Body of pancreas (tissue), 4 donors: ENCODE measurements at regions not wholly inside any gene's neighbourhood (a gene's known extent, or its start where the extent isn't known, plus 50 kb on each side); places are given as distances from the start of the nearest gene placed in this dataset. TPM values are rescaled to one million over a fixed set of nuclear protein-coding genes. Genes with fewer than 3 reads are reported as not detected.

Experiments
- ATAC-seq: fragments of 150-250 bp; one replicate; pipeline ENCODE4 v1.9.1; 2016
- DNase-seq, 4 donors: peaks; one replicate each; pipeline ENCODE4 v3.0.0-alpha.2; 2019
- H3K27ac ChIP-seq, 4 donors: fragments of 200-600 bp; sonication (generic); 1 replicate in 3 of 4; 2 replicates in 1 of 4; pipeline versions ENCODE4 v1.5.1 to v1.6.1; 2016 to 2019; ENCODE audit warnings: mild to moderate bottlenecking in 1 of 4, mixed read lengths in 1 of 4, moderate library complexity in 1 of 4
- H3K27me3 ChIP-seq, 2 donors: fragments of 200-600 bp; sonication (generic); one replicate each; pipeline ENCODE4 v1.6.0; 2016; ENCODE audit warnings: mild to moderate bottlenecking in 1 of 2
- H3K36me3 ChIP-seq, 2 donors: fragments of 200-600 bp; sonication (generic); replicated peaks in 1 of 2; 2 replicates each; pipeline ENCODE4 v1.5.1; 2016; ENCODE audit warnings: low read depth in 2 of 2; ENCODE audit not compliant: insufficient read depth in 1 of 2
- H3K4me1 ChIP-seq: fragments of 200-600 bp; sonication (generic); one replicate; pipeline ENCODE4 v1.6.0; 2016
- H3K4me3 ChIP-seq, 2 donors: fragments of 200-600 bp; sonication (generic); 1 replicate in 1 of 2; 2 replicates in 1 of 2; pipeline ENCODE4 v1.5.1; 2016 to 2019
- H3K9me3 ChIP-seq, 3 donors: fragments of 200-600 bp; sonication (generic); 1 replicate in 2 of 3; 2 replicates in 1 of 3; pipeline ENCODE4 v1.5.1; 2016
- POLR2A ChIP-seq, 3 donors: fragments of 450-650 bp; IDR thresholded peaks; one replicate each; pipeline ENCODE4 v1.6.1; 2016; ENCODE audit warnings: antibody characterized with exemption in 3 of 3, mild to moderate bottlenecking in 2 of 3
- WGBS, 2 donors: methylation state at CpG; one replicate each; pipeline ENCODE4 v1.1.5; 2017; 5-methylcytosine and 5-hydroxymethylcytosine counted together
- intact Hi-C: fragments of 100-400 bp; cut with DNase I; formaldehyde crosslinking; loops from one replicate; pipeline ENCODE4 v1.15.1; 2023
- small RNA-seq: library from RNA; depleted of rRNA; stranded (forward); fragments of <200 nt; gene quantifications from one replicate; pipeline ENCODE3, GENCODE V24; 2016
- TF ChIP-seq, protein P1 (sequence below), 7 experiments: fragments of 450-650 bp in 4 of 7; fragments of 200-600 bp in 3 of 7; sonication (generic) in 3 of 7; IDR thresholded peaks; one replicate each; pipeline ENCODE4 v1.5.1; 2016 to 2019; ENCODE audit warnings: antibody characterized with exemption in 7 of 7

DNA sequence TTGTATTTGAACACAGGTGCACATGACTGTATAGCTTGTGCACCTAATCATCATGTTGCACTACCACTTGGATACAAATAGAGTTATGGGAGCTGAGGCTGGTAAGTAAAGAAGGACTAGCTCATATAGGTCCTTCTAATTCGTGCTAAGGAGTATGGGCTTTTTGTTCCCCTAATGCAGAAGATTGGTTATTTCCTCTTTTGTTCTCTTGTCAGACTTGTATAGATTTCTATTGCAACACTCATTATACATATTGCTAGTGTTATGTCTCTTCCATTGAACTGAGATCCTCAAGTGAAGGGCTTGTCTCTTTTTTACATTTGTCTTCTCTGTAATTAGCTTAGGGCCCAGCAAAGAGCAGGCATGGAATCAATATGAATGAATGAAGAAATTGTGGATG is 54.1 kb upstream of the ARHGAP20 start:
- Histone ChIP-seq H3K4me1 (peaks cover 9% of the 10 kb centered on the region), H3K4me3 (no peak overlapping the region), H3K9me3 (no peaks in the 10 kb centered on the region), H3K27me3 (no peaks in the 10 kb centered on the region), H3K27ac (no peak overlapping the region), H3K36me3 (no peaks in the 10 kb centered on the region)
- DNase-seq: no peak
- WGBS, 2 donors: 20 to 38% methylated on average over 1 of the region's 1 CpG
- ATAC-seq: no peak
- TF ChIP-seq, protein P1, sequence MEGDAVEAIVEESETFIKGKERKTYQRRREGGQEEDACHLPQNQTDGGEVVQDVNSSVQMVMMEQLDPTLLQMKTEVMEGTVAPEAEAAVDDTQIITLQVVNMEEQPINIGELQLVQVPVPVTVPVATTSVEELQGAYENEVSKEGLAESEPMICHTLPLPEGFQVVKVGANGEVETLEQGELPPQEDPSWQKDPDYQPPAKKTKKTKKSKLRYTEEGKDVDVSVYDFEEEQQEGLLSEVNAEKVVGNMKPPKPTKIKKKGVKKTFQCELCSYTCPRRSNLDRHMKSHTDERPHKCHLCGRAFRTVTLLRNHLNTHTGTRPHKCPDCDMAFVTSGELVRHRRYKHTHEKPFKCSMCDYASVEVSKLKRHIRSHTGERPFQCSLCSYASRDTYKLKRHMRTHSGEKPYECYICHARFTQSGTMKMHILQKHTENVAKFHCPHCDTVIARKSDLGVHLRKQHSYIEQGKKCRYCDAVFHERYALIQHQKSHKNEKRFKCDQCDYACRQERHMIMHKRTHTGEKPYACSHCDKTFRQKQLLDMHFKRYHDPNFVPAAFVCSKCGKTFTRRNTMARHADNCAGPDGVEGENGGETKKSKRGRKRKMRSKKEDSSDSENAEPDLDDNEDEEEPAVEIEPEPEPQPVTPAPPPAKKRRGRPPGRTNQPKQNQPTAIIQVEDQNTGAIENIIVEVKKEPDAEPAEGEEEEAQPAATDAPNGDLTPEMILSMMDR (IDR thresholded peaks at IDR 0.05): no peak
- TF ChIP-seq POLR2A (IDR thresholded peaks at IDR 0.05): no peak
- intact Hi-C loops: no loop called here

DNA sequence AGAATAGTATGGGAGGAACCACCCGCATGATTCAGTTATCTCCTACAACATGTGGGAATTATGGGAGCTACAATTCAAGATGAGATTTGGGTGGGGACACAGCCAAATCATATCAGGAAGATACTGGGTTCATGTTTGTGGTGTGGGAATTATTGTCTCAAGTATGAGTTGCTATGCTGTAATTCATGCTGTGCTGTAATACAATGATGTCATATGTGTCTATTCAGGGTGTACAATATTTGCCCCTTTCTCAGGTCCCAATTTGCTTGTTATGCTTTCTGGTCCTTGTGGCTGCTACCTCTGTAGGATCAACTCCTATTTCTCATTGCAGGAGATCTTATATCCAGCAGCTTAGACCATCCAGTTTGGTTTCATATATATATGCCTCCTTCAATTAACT is 52.2 kb upstream of the ARHGAP20 start:
- DNase-seq (no peak), ATAC-seq (no peak)
- H3K9me3 ChIP-seq: no peaks in the 10 kb centered on the region
- no peak overlapping the region for H3K27ac ChIP-seq
- no peaks in the 10 kb centered on the region for H3K27me3 ChIP-seq
- WGBS, 2 donors: 88 to 93% methylated on average over 1 of the region's 1 CpG
- peaks cover 9% of the 10 kb centered on the region for H3K4me1 ChIP-seq
- H3K4me3 ChIP-seq: no peak overlapping the region
- H3K36me3 ChIP-seq: no peaks in the 10 kb centered on the region
- TF ChIP-seq, protein P1 (IDR thresholded peaks at IDR 0.05): no peak
- TF ChIP-seq POLR2A (IDR thresholded peaks at IDR 0.05): no peak
- intact Hi-C loops: no loop called here

DNA sequence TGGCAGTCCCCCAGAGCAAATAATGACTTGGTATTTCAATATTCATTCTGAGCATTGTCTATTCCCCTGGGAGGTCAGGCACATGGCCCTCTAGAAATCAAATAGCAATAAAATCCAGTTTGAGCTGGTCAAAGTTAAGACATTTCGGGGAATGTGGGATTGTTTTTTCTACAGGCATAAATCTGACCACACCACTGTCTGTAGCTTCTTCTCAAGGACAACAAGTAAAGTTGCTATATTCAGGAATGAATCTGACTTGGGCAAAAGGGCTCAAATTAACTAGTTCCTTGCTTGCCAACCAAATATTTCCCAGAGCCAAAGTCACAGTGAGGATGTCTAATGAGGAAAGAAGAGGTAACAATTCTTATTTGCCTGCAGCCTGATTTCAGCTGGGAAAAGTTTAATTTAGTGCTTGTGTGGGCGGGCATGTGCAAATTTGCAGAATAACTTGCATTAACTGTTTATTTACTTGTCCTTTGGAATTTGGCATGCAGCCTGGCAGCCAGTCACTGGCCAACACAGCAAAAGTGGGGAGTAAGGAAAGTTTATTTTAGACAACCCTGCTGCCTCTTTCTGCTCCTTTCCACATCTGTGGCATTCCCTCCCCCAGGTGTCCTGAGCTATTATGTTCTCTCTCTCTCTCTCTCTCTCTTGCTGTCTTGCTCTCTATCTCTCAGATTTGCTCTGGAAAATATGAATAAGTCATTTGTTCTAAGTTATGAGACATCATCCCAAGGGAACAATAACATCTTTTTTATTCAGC is 51.2 kb upstream of the ARHGAP20 start:
- peak; percentile 19 to 44 (median 23) for DNase-seq
- no peak overlapping the region for H3K27ac ChIP-seq

DNA sequence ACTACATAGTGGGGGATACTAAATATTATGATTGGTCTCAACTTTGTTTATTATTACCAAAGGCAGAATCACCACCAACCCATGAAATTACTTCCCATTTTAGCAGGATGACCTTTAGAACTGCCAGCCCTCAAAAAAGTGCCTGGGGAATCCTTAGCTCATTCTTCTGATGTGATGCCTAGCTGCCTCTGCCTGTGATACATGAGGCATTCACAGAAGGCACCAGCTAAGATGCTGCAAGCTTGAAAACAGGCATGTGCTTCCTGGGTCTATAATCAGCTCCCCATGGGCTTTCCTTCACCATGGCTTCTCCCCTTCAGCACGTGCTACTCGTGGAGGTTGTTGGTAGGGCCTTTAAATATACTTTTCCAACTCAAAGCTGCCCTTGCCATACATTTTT is 50.4 kb upstream of the ARHGAP20 start:
- 73 to 77% methylated on average over 2 of the region's 2 CpGs for WGBS, 2 donors
- no peak for TF ChIP-seq POLR2A (IDR thresholded peaks at IDR 0.05)
- TF ChIP-seq, protein P1 (IDR thresholded peaks at IDR 0.05): no peak
- Histone ChIP-seq H3K4me1 (peaks cover 9% of the 10 kb centered on the region), H3K27me3 (no peaks in the 10 kb centered on the region), H3K36me3 (no peaks in the 10 kb centered on the region), H3K4me3 (no peak overlapping the region), H3K27ac (no peak overlapping the region), H3K9me3 (no peaks in the 10 kb centered on the region)
- intact Hi-C loops: no loop called here
- ATAC-seq: no peak
- DNase-seq: no peak

More for the DNA sequence above, 51.2 kb upstream of the ARHGAP20 start:
- TF ChIP-seq, protein P1 (IDR thresholded peaks at IDR 0.05): no peak
- no peak overlapping the region for H3K4me3 ChIP-seq
- intact Hi-C loops: no loop called here
- H3K4me1 ChIP-seq: peaks cover 9% of the 10 kb centered on the region
- no peaks in the 10 kb centered on the region for H3K27me3 ChIP-seq
- no peaks in the 10 kb centered on the region for H3K9me3 ChIP-seq
- H3K36me3 ChIP-seq: no peaks in the 10 kb centered on the region
- ATAC-seq: peak; percentile 27
- WGBS, 2 donors: 18 to 22% methylated on average over 2 of the region's 2 CpGs

Small RNA genes lying in the stretch of these regions (small RNA-seq; reads per million reads assigned to genes)
- not detected for gene AP002963.1
- not detected for gene RNA5SP350
